Choroid plexus epithelial cell (primary cell): ENCODE measurements at regions not wholly inside any gene's neighbourhood (a gene's known extent, or its start where the extent isn't known, plus 50 kb on each side); places are given as distances from the start of the nearest gene placed in this dataset.
"Not testable (repeated sequence)": the region's sequence is repeated elsewhere in the genome, so short reads cannot be mapped to it uniquely, and the experiment has no call there.

Experiments used
- DNase-seq: peaks from one replicate; pipeline ENCODE4 v3.0.0-alpha.2; 2010; ENCODE audit warnings: low read depth
- H3K4me3 ChIP-seq: 2 replicates; pipeline ENCODE4 v1.5.1; 2011; ENCODE audit warnings: low read depth, mild to moderate bottlenecking, control low read depth, low read length, moderate library complexity
- TF ChIP-seq, protein P1 (sequence below): conservative IDR thresholded peaks from 2 replicates; pipeline ENCODE4 v1.5.1; 2011; ENCODE audit warnings: low read depth, mild to moderate bottlenecking, control low read depth, inconsistent platforms, low read length, moderate library complexity

- TF ChIP-seq, protein P1, sequence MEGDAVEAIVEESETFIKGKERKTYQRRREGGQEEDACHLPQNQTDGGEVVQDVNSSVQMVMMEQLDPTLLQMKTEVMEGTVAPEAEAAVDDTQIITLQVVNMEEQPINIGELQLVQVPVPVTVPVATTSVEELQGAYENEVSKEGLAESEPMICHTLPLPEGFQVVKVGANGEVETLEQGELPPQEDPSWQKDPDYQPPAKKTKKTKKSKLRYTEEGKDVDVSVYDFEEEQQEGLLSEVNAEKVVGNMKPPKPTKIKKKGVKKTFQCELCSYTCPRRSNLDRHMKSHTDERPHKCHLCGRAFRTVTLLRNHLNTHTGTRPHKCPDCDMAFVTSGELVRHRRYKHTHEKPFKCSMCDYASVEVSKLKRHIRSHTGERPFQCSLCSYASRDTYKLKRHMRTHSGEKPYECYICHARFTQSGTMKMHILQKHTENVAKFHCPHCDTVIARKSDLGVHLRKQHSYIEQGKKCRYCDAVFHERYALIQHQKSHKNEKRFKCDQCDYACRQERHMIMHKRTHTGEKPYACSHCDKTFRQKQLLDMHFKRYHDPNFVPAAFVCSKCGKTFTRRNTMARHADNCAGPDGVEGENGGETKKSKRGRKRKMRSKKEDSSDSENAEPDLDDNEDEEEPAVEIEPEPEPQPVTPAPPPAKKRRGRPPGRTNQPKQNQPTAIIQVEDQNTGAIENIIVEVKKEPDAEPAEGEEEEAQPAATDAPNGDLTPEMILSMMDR: no peak
Measured at GRCh38 chr17:45667591-45668171, 116.4 kb upstream of the CRHR1 start.

DNA sequence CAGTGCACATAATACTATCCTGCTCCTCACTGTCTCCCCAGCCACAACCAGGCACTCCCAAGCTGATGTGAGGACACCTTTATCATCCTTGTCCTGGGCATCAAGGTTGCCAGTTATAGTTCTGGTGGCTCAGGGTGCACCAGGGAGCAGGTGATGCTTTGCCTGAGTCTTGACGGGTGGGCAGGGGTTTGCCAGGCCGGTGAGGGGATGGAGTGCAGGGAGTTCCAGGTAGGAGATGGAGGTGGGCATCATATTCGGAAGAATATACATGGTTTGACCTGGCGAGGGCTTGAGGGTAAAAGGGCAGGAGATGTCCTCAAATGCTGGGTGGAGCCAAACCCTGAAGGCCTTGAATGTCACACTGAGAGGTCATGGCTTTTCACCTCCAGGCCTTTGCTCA, 115.8 kb upstream of the CRHR1 start:
- TF ChIP-seq, protein P1: no peak
- H3K4me3 ChIP-seq: no peak overlapping the region
- DNase-seq: no peak

More at GRCh38 chr17:45667591-45668171, 116.4 kb upstream of the CRHR1 start:
- H3K4me3 ChIP-seq: no peak overlapping the region
- DNase-seq: no peak

DNA sequence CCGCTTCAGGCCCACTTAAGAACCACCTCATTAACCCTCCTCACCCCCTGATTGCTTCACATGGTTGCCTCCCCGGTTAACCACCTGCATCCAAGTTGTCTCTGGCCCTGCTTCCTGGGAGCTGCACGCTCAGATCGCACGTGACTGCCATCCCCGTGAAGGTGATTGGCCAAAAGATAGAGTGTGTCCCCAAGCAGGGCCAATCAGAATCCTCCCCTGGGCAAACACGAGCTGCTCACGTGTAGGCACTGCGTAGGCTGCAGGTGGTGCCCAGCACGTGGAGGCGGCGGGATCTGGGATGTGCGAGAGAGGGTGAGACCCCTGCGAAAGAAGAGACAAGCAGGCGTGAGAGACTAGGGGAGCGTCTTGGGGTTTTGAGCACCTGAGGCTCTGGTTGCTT, 111.8 kb upstream of the CRHR1 start:
- DNase-seq: no peak
- no peak overlapping the region for H3K4me3 ChIP-seq
- TF ChIP-seq, protein P1: no peak

DNA sequence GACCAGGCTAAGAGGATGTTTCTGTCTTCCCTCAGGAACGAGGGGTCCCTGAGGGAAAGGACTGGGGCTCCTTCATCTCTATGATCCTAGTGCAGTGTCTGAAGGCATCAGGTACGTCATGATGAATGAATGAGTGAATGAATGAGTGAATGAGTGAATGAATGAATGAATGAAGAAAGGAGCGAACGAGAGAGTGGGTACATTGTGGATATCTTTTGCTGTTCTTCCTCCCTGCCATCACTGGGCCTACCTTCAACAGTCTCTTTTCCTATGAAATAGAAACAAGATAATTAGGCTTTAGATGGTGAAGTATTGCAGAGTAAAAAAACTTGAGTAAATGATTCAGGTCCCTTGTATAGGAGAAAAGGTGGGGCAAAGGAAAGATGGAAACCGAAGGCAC, 111.3 kb upstream of the CRHR1 start:
- no peak for DNase-seq
- TF ChIP-seq, protein P1: no peak
- H3K4me3 ChIP-seq: no peak overlapping the region

DNA sequence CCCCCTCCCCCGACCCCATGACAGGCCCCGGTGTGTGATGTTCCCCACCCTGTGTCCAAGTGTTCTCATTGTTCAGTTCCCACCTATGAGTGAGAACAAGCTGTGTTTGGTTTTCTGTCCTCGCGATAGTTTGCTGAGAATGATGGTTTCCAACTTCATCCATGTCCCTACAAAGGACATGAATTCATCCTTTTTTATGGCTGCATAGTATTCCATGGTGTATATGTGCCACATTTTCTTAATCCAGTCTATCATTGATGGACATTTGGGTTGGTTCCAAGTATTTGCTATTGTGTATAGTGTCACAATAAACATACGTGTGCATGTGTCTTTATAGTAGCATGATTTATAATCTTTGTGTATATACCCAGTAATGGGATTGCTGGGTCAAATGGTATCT, 110.4 kb upstream of the CRHR1 start:
- not testable (repeated sequence) for DNase-seq, H3K4me3 ChIP-seq

DNA sequence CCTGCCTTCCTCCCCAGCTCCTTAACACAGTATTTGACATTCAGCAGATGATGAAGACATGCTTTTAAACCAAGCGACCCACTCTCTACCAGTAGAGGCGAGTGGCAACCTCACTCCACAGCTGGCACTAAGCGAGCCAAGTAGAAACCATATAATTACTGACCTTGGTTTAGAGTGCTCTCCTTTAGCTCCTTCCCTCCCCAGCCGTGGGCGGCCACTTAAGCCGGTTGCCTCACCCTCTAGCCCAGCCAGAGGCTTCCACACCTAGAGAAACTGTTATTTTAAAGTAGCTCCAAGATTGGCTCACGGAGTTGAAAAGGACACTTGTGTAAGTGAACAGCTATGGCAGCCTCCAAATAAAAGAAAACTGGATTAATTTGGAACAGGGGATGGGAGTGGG, 109.1 kb upstream of the CRHR1 start:
- no peak for DNase-seq
- TF ChIP-seq, protein P1: no peak

DNA sequence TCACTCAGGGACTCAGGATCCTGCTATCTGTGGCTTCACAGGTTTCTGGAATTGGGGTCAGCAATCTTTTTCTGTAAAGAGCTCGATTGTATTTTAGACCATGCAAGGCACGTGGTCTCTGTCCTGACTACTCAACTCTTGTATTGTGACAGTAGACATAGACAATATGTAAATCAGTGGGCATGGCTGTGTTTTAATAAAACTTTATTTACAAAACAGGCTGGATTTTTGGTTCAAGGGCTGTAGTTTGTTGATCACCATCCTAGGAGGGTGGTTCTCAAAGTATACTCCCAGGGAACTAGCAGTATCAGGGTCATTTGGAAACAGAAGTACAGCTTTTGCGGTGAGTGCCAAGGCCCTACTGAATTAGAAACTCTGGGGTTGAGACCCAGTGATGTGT, 108.2 kb upstream of the CRHR1 start:
- DNase-seq: no peak
- no peak overlapping the region for H3K4me3 ChIP-seq
- TF ChIP-seq, protein P1: no peak

More for the DNA sequence above, 109.1 kb upstream of the CRHR1 start:
- H3K4me3 ChIP-seq: no peak overlapping the region
